Psoas muscle (tissue), 7 donors: ENCODE measurements at regions not wholly inside any gene's neighbourhood (a gene's known extent, or its start where the extent isn't known, plus 50 kb on each side); places are given as distances from the start of the nearest gene placed in this dataset.

Source experiments
- ATAC-seq, 4 donors: fragments of 200-7000 bp; cut with Tn5 transposase; one replicate each; pipeline ENCODE4 v1.9.1; 2020; ENCODE audit warnings: moderate library complexity in 3 of 4, mild to moderate bottlenecking in 2 of 4
- DNase-seq, 2 donors: peaks; one replicate each; pipeline ENCODE4 v3.0.0-alpha.2; 2020
- H3K27ac ChIP-seq: fragments of 200-600 bp; one replicate; pipeline ENCODE4 v1.8.0; 2022
- H3K27me3 ChIP-seq, 3 donors: fragments of 200-600 bp in 1 of 3; one replicate each; pipeline versions ENCODE4 v1.6.1 to v1.8.0; 2013 to 2022; ENCODE audit warnings: low read length in 2 of 3, mild to moderate bottlenecking in 2 of 3, moderate library complexity in 1 of 3; ENCODE audit not compliant: insufficient read depth in 3 of 3
- H3K36me3 ChIP-seq, 2 donors: fragments of 200-600 bp in 1 of 2; one replicate each; pipeline versions ENCODE4 v1.6.1 to v1.8.0; 2013 to 2022; ENCODE audit warnings: low read depth in 1 of 2, mild to moderate bottlenecking in 1 of 2, moderate library complexity in 1 of 2; ENCODE audit not compliant: insufficient read depth in 1 of 2
- H3K4me1 ChIP-seq: fragments of 200-600 bp; one replicate; pipeline ENCODE4 v1.8.0; 2022
- H3K4me3 ChIP-seq: fragments of 200-600 bp; one replicate; pipeline ENCODE4 v1.8.0; 2022; ENCODE audit warnings: mild to moderate bottlenecking
- H3K9me3 ChIP-seq: fragments of 200-600 bp; one replicate; pipeline ENCODE4 v1.8.0; 2022
- CTCF ChIP-seq: fragments of 200-600 bp; IDR thresholded peaks from one replicate; pipeline ENCODE4 v1.8.0; 2022; ENCODE audit warnings: antibody characterized with exemption
- WGBS, 3 donors: extraction: QIAGEN DNeasy Blood & Tissue Kit; methylation state at CpG; one replicate each; pipeline versions ENCODE4 v1.1.6 to v1.1.7; 2013; 5-methylcytosine and 5-hydroxymethylcytosine counted together
- intact Hi-C, 2 donors: fragments of 100-400 bp; cut with DNase I; formaldehyde crosslinking; loops; one replicate each; pipeline versions ENCODE4 v1.11.0 to v1.14.2; 2022
- donor health status: healthy with polysubstance abuse.
- donor health status: DM: no; HTN: no; CAD: no; lungs with moderate emphysema.
- donor health status: Bipolar disorder and iron deficiency.
- donor health status: healthy.
- donor health status: DM: yes; HTN: yes; CAD: no.
- donor health status: DM: no; HTN: no; CAD: no.
- donor health status: DM: yes; HTN: yes; CAD: no.

- H3K27ac ChIP-seq, result no peak overlapping the region
- WGBS, 3 donors, result 59 to 71% (median 60%) methylated on average over 5 of the region's 5 CpGs
- H3K4me3 ChIP-seq, result no peak overlapping the region
- H3K4me1 ChIP-seq, result no peaks in the 10 kb centered on the region
- TF ChIP-seq CTCF, result no peak
- no peaks in the 10 kb centered on the region for H3K27me3 ChIP-seq
- no peaks in the 10 kb centered on the region for H3K9me3 ChIP-seq
- DNase-seq, result no peak
- intact Hi-C loops, result no loop called here
- H3K36me3 ChIP-seq, result peaks cover 10 to 76% of the 10 kb centered on the region in 2 donors
- peak in 2 of 4 donors; percentile 29 to 64 for ATAC-seq
Measured at GRCh38 chr6:144460327-144461095, 175.4 kb downstream of the UTRN start.

- intact Hi-C loops, result no loop called here
- Histone ChIP-seq H3K9me3 (no peaks in the 10 kb centered on the region), H3K4me1 (no peaks in the 10 kb centered on the region), H3K4me3 (no peak overlapping the region), H3K36me3 (peaks cover 10 to 77% of the 10 kb centered on the region in 2 donors), H3K27ac (no peak overlapping the region), H3K27me3 (no peaks in the 10 kb centered on the region)
- ATAC-seq (no peak), DNase-seq (no peak)
- TF ChIP-seq CTCF, result no peak
- 97 to 99% (median 98%) methylated on average over 3 of the region's 3 CpGs for WGBS, 3 donors
Measured at GRCh38 chr6:144462058-144462457, 176.9 kb downstream of the UTRN start.

- DNase-seq (no peak), ATAC-seq (no peak)
- intact Hi-C loops, result no loop called here
- no peaks in the 10 kb centered on the region for H3K4me1 ChIP-seq
- no peak overlapping the region for H3K27ac ChIP-seq
- H3K36me3 ChIP-seq, result peaks cover 3 to 44% of the 10 kb centered on the region in 2 donors
- no peak for TF ChIP-seq CTCF
- no peaks in the 10 kb centered on the region for H3K9me3 ChIP-seq
- no peak overlapping the region for H3K4me3 ChIP-seq
- 86 to 90% (median 90%) methylated on average over 2 of the region's 2 CpGs for WGBS, 3 donors
- H3K27me3 ChIP-seq, result no peaks in the 10 kb centered on the region
Measured at GRCh38 chr6:144466716-144467115, 181.6 kb downstream of the UTRN start.

- no peak for TF ChIP-seq CTCF
- no peak for ATAC-seq
- Histone ChIP-seq H3K36me3 (peaks cover 3 to 42% of the 10 kb centered on the region in 2 donors), H3K27ac (no peak overlapping the region), H3K4me1 (no peaks in the 10 kb centered on the region), H3K27me3 (no peaks in the 10 kb centered on the region), H3K4me3 (no peak overlapping the region), H3K9me3 (no peaks in the 10 kb centered on the region)
- WGBS, 3 donors, result 63 to 74% (median 71%) methylated on average over 8 of the region's 8 CpGs
- intact Hi-C loops, result no loop called here
- DNase-seq, result no peak
Measured at GRCh38 chr6:144467172-144467762, 182.1 kb downstream of the UTRN start.
